Transverse colon (tissue), 3 donors: ENCODE measurements at regions not wholly inside any gene's neighbourhood (a gene's known extent, or its start where the extent isn't known, plus 50 kb on each side); places are given as distances from the start of the nearest gene placed in this dataset.

ENCODE experiments used
- CTCF ChIP-seq, 5 experiments: fragments of 200-600 bp in 3 of 5; fragments of 450-650 bp in 2 of 5; sonication (generic) in 3 of 5; IDR thresholded peaks; 1 replicate in 2 of 5; 2 replicates in 3 of 5; pipeline ENCODE4 v1.5.1; 2016 to 2017; ENCODE audit warnings: antibody characterized with exemption in 5 of 5, inconsistent platforms in 3 of 5, mild to moderate bottlenecking in 2 of 5, moderate library complexity in 1 of 5
- EP300 ChIP-seq: sonication (generic); formaldehyde crosslinking; IDR thresholded peaks from one replicate; pipeline ENCODE4 v1.6.1; 2017; ENCODE audit warnings: antibody characterized with exemption, low read depth
- POLR2A ChIP-seq: fragments of 450-650 bp; IDR thresholded peaks from one replicate; pipeline ENCODE4 v1.6.1; 2016; ENCODE audit warnings: antibody characterized with exemption, mild to moderate bottlenecking, moderate library complexity

GRCh38 chr6:71446057-71446456 lies 157.4 kb downstream of the OGFRL1 start:
- no peak for TF ChIP-seq EP300
- no peak for TF ChIP-seq CTCF (IDR thresholded peaks at IDR 0.05)
- no peak for TF ChIP-seq POLR2A
